HEK293T (cell line): ENCODE measurements at regions not wholly inside any gene's neighbourhood (a gene's known extent, or its start where the extent isn't known, plus 50 kb on each side); places are given as distances from the start of the nearest gene placed in this dataset.

ENCODE experiments used
- CTCF ChIA-PET: fragments of 350-600 bp; formaldehyde crosslinking; extraction: SDS; loops from one replicate; lab custom pipeline; 2021; ENCODE audit warnings: antibody characterized with exemption, inconsistent platforms; lab: Yijun Ruan, JAX
- POLR2A ChIA-PET: fragments of 350-600 bp; formaldehyde crosslinking; extraction: SDS; loops from one replicate; lab custom pipeline; 2020; ENCODE audit warnings: antibody characterized with exemption, inconsistent platforms; lab: Yijun Ruan, JAX
- DNase-seq: peaks from one replicate; pipeline ENCODE4 v3.0.0; 2012; ENCODE audit warnings: mixed read lengths; ENCODE audit errors: extremely low spot score
- ARNT ChIP-seq: fragments of 450-650 bp; IDR thresholded peaks from 2 replicates; pipeline ENCODE4 v1.6.1; 2017; ENCODE audit warnings: mild to moderate bottlenecking
- BHLHE40 ChIP-seq: fragments of 450-650 bp; IDR thresholded peaks from 2 replicates; pipeline ENCODE4 v1.6.1; 2016; ENCODE audit warnings: mild to moderate bottlenecking, moderate library complexity, borderline replicate concordance
- CTBP1 ChIP-seq: fragments of 450-650 bp; IDR thresholded peaks from 2 replicates; pipeline ENCODE4 v1.6.1; 2016; ENCODE audit warnings: borderline replicate concordance
- ELF4 ChIP-seq: fragments of 450-650 bp; IDR thresholded peaks from 2 replicates; pipeline ENCODE4 v1.6.1; 2017; ENCODE audit warnings: antibody characterized with exemption
- FOXA1 ChIP-seq: fragments of 450-650 bp; IDR thresholded peaks from 2 replicates; pipeline ENCODE4 v1.6.1; 2016; ENCODE audit warnings: mild to moderate bottlenecking
- FOXK2 ChIP-seq: fragments of 450-650 bp; IDR thresholded peaks from 2 replicates; pipeline ENCODE4 v1.6.1; 2016; ENCODE audit warnings: mild to moderate bottlenecking
- FOXM1 ChIP-seq: fragments of 450-650 bp; IDR thresholded peaks from 2 replicates; pipeline ENCODE4 v1.6.1; 2017; ENCODE audit warnings: mild to moderate bottlenecking, borderline replicate concordance
- HDGF ChIP-seq: fragments of 450-650 bp; IDR thresholded peaks from 2 replicates; pipeline ENCODE4 v1.6.1; 2017; ENCODE audit warnings: antibody characterized with exemption, borderline replicate concordance
- L3MBTL2 ChIP-seq: fragments of 450-650 bp; conservative IDR thresholded peaks from 2 replicates; pipeline ENCODE4 v1.6.1; 2016; ENCODE audit warnings: mild to moderate bottlenecking
- LEF1 ChIP-seq: fragments of 450-650 bp; IDR thresholded peaks from 2 replicates; pipeline ENCODE4 v1.6.1; 2017; ENCODE audit warnings: mild to moderate bottlenecking, borderline replicate concordance
- NFRKB ChIP-seq: fragments of 450-650 bp; IDR thresholded peaks from 2 replicates; pipeline ENCODE4 v1.6.1; 2016; ENCODE audit warnings: mild to moderate bottlenecking, moderate library complexity
- PKNOX1 ChIP-seq: fragments of 450-650 bp; IDR thresholded peaks from 2 replicates; pipeline ENCODE4 v1.6.1; 2016
- SP1 ChIP-seq: fragments of 450-650 bp; IDR thresholded peaks from 2 replicates; pipeline ENCODE4 v1.6.1; 2017
- SUZ12 ChIP-seq: fragments of 450-650 bp; IDR thresholded peaks from 2 replicates; pipeline ENCODE4 v1.6.1; 2016; ENCODE audit warnings: mild to moderate bottlenecking
- TARDBP ChIP-seq: fragments of 450-650 bp; IDR thresholded peaks from 2 replicates; pipeline ENCODE4 v1.6.1; 2016
- ZNF384 ChIP-seq: fragments of 450-650 bp; IDR thresholded peaks from 2 replicates; pipeline ENCODE4 v1.6.1; 2016

GRCh38 chr11:90805172-90805571, 582.3 kb upstream of the CHORDC1 start:
- no peak for DNase-seq
- ChIA-PET POLR2A (no interaction called here), CTCF (no interaction called here)
- TF ChIP-seq HDGF (no peak), SP1 (no peak), SUZ12 (no peak), FOXM1 (no peak), ARNT (no peak), FOXK2 (no peak), BHLHE40 (no peak)

GRCh38 chr11:90803831-90804230, 581.0 kb upstream of the CHORDC1 start:
- TF ChIP-seq FOXK2 (no peak), CTBP1 (no peak), PKNOX1 (no peak), FOXA1 (no peak), L3MBTL2 (no peak), NFRKB (no peak), LEF1 (no peak), FOXM1 (no peak)
- ChIA-PET POLR2A (no interaction called here), CTCF (no interaction called here)
- DNase-seq: no peak

- POLR2A ChIA-PET: no interaction called here
- no peak for TF ChIP-seq TARDBP
- TF ChIP-seq CTBP1: no peak
- TF ChIP-seq SUZ12: no peak
- TF ChIP-seq ELF4: no peak
- TF ChIP-seq HDGF: no peak
- DNase-seq: no peak
- CTCF ChIA-PET: no interaction called here
These were observed 580.5 kb upstream of the CHORDC1 start for GRCh38 chr11:90803366-90803765.

GRCh38 chr11:90798769-90799168, 575.9 kb upstream of the CHORDC1 start:
- ChIA-PET CTCF (no interaction called here), POLR2A (no interaction called here)
- no peak for DNase-seq
- no peak for TF ChIP-seq ELF4
- TF ChIP-seq SP1: no peak
- no peak for TF ChIP-seq ARNT
- no peak for TF ChIP-seq BHLHE40
- TF ChIP-seq FOXA1: no peak
- TF ChIP-seq SUZ12: no peak
- no peak for TF ChIP-seq PKNOX1
- TF ChIP-seq ZNF384: no peak
- no peak for TF ChIP-seq CTBP1
- TF ChIP-seq FOXM1: no peak
- no peak for TF ChIP-seq LEF1
- no peak for TF ChIP-seq NFRKB
- TF ChIP-seq TARDBP: no peak
- no peak for TF ChIP-seq HDGF
- no peak for TF ChIP-seq L3MBTL2
- TF ChIP-seq FOXK2: no peak

GRCh38 chr11:90795746-90796145, 572.9 kb upstream of the CHORDC1 start:
- POLR2A ChIA-PET: no interaction called here
- no peak for DNase-seq
- TF ChIP-seq ELF4: no peak
- TF ChIP-seq ZNF384: no peak
- TF ChIP-seq ARNT: no peak
- no peak for TF ChIP-seq SP1
- no peak for TF ChIP-seq TARDBP
- no peak for TF ChIP-seq NFRKB
- TF ChIP-seq FOXA1: no peak
- TF ChIP-seq FOXK2: no peak
- no peak for TF ChIP-seq LEF1
- no peak for TF ChIP-seq CTBP1
- CTCF ChIA-PET: no interaction called here

- POLR2A ChIA-PET: no interaction called here
- DNase-seq: no peak
- TF ChIP-seq CTBP1 (no peak), ARNT (no peak), ZNF384 (no peak), SP1 (no peak), TARDBP (no peak), FOXA1 (no peak), FOXM1 (no peak), HDGF (no peak), L3MBTL2 (no peak)
- CTCF ChIA-PET: no interaction called here
These were observed 566.1 kb upstream of the CHORDC1 start for GRCh38 chr11:90788961-90789360.

GRCh38 chr11:90784241-90784814, 561.5 kb upstream of the CHORDC1 start:
- TF ChIP-seq LEF1: no peak
- no peak for TF ChIP-seq BHLHE40
- no peak for TF ChIP-seq FOXM1
- no peak for TF ChIP-seq TARDBP
- no peak for TF ChIP-seq CTBP1
- no peak for TF ChIP-seq FOXK2
- TF ChIP-seq SUZ12: no peak
- no peak for TF ChIP-seq ARNT
- TF ChIP-seq L3MBTL2: no peak
- TF ChIP-seq NFRKB: no peak
- TF ChIP-seq ELF4: no peak
- no peak for TF ChIP-seq HDGF
- TF ChIP-seq FOXA1: no peak
- TF ChIP-seq SP1: no peak
- no peak for TF ChIP-seq ZNF384
- no peak for TF ChIP-seq PKNOX1
- ChIA-PET POLR2A (no interaction called here), CTCF (no interaction called here)
- no peak for DNase-seq
